ENCODE measurements at regions not wholly inside any gene's neighbourhood (a gene's known extent, or its start where the extent isn't known, plus 50 kb on each side); places are given as distances from the start of the nearest gene placed in this dataset.
A peak's percentile ranks its signal among the peaks of the same experiment; 100 is the strongest.

DNA sequence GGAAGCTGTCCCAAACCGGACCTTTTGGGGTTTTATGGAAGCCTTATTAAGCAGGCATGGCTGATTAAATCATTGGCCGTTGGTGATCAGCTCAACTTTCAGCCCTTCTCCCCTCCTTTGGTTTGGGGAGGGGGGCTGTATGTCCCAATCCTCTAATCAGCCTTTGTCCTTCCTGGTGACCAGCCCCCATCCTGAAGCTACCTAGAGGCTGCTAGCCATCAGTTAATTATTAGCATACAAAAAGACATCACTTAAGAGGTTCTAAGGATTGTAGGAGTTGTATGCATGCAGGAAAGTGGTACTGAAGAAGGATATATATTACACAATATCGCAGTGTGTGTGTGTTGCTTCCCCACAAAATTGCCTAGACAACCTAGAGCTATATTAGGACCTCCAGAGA is 553.3 kb upstream of the FZD8 start:
- H3K56ac ChIP-seq (replicated peaks; ENCODE audit: insufficient read length, low read depth, low read length): no peak overlapping the region
- WGBS, 2 experiments (ENCODE audit: extremely low coverage in 1 of 2, insufficient coverage in 1 of 2, insufficient read length in 1 of 2, insufficient replicate concordance in 2 of 2, low coverage in 1 of 2, low lambda C conversion rate in 2 of 2, missing lambda C conversion rate in 1 of 2): 83% methylated on average over 3 of the region's 3 CpGs; no CpG with 5 or more reads in 1 of the 2 experiments
- peak overlapping the region in 1 of 2 experiments; percentile 40; a peak in 2 of 4 replicates for H3K4me2 ChIP-seq (ENCODE audit: insufficient read depth in 1 of 2, low read depth in 2 of 2, low read length in 2 of 2)
- no peak overlapping the region for H3K9ac ChIP-seq (replicated peaks in 1 of 4; ENCODE audit: extremely low read depth in 1 of 4, low read depth in 3 of 4, low read length in 3 of 4)
- no peak overlapping the region; the same call in 1 of the 2 replicates for H2BK20ac ChIP-seq (ENCODE audit: low read length)
- no peak for DNase-seq (ENCODE audit: low read depth in 1 of 2, low spot score in 2 of 2)
- no peak overlapping the region for H3K4ac ChIP-seq (replicated peaks; ENCODE audit: insufficient read length, low read depth, low read length)
- no peaks in the 10 kb centered on the region for H3K79me1 ChIP-seq (ENCODE audit: low read depth, low read length)
- CTCF ChIA-PET (ENCODE audit: partially characterized antibody): interaction anchor here (1.0 to 1.7 kb wide), 4 partner anchors 10 to 559 kb away, joined by 3 to 5 read pairs (median 3); no protein-coding TSS in a partner anchor
- FAIRE-seq: peak; percentile 52
- no peaks in the 10 kb centered on the region for H3K27me3 ChIP-seq (replicated peaks in 1 of 4; ENCODE audit: control insufficient read depth in 3 of 4, extremely low read depth in 1 of 4, insufficient read depth in 3 of 4, low read length in 3 of 4)
- no peak overlapping the region for H3K18ac ChIP-seq (ENCODE audit: extremely low read depth, low read length)
- no peak overlapping the region for H4K5ac ChIP-seq (ENCODE audit: insufficient read length, low read depth, low read length)
- no peak overlapping the region for H2BK5ac ChIP-seq (ENCODE audit: low read depth, low read length)
- H3K27ac ChIP-seq (ENCODE audit: low read depth, low read length): no peak overlapping the region
- H3K4me1 ChIP-seq (replicated peaks in 1 of 4; ENCODE audit: control insufficient read depth in 3 of 4, insufficient read depth in 4 of 4, low read length in 3 of 4): peaks cover 0 to 9% (median 5%) of the 10 kb centered on the region in 4 experiments; a peak in 3 of 7 replicates
- H4K91ac ChIP-seq (replicated peaks; ENCODE audit: insufficient read length, low read length): peak overlapping the region; percentile 35
- no peaks in the 10 kb centered on the region for H3K23me2 ChIP-seq (ENCODE audit: low read depth, low read length)
- H3K79me2 ChIP-seq (ENCODE audit: control insufficient read depth in 1 of 2, insufficient read depth in 2 of 2, low read length in 2 of 2): no peaks in the 10 kb centered on the region
- H2AFZ ChIP-seq (ENCODE audit: low read length): peak overlapping the region; percentile 24; the same call in 1 of the 2 replicates
- POLR2A ChIA-PET (ENCODE audit: partially characterized antibody): interaction anchor here (1.3 kb wide), 1 partner anchor 10 kb away, joined by 3 read pairs; no protein-coding TSS in a partner anchor
- no peak overlapping the region for H4K8ac ChIP-seq (ENCODE audit: extremely low read depth, insufficient read depth, low read length)
- no peak overlapping the region for H3K14ac ChIP-seq (ENCODE audit: insufficient read length)
- H3K4me3 ChIP-seq (ENCODE audit: extremely low read depth in 1 of 4, insufficient read depth in 2 of 4, low read depth in 3 of 4, low read length in 4 of 4): no peak overlapping the region
- H4K20me1 ChIP-seq (replicated peaks in 1 of 2; ENCODE audit: control insufficient read depth in 1 of 2, insufficient read depth in 2 of 2, low read length in 2 of 2): no peaks in the 10 kb centered on the region
- H2BK15ac ChIP-seq (ENCODE audit: low read length): no peak overlapping the region
- no peak overlapping the region for H3K23ac ChIP-seq (ENCODE audit: insufficient read length)
- peaks cover 0 to 6% (median 0%) of the 10 kb centered on the region in 4 experiments; a peak in 1 of 8 replicates for H3K36me3 ChIP-seq (ENCODE audit: control insufficient read depth in 2 of 4, insufficient read depth in 4 of 4, low read length in 3 of 4)
- no peak overlapping the region for H2BK12ac ChIP-seq (ENCODE audit: low read depth, low read length)
- no peak overlapping the region for H2AK5ac ChIP-seq (ENCODE audit: low read depth, low read length)
- TF ChIP-seq ASH2L (IDR thresholded peaks at IDR 0.05; ENCODE audit: low read length) (peak; percentile 32), CHD1 (IDR thresholded peaks at IDR 0.05; ENCODE audit: low read depth, low read length) (no peak)
- H3K9me3 ChIP-seq (ENCODE audit: insufficient read depth in 2 of 2, low read depth in 1 of 2, low read length in 1 of 2): peaks cover 20 to 22% of the 10 kb centered on the region in 2 experiments
- H2BK120ac ChIP-seq (replicated peaks; ENCODE audit: low read depth, low read length): no peak overlapping the region
